ENCODE measurements at regions not wholly inside any gene's neighbourhood (a gene's known extent, or its start where the extent isn't known, plus 50 kb on each side); places are given as distances from the start of the nearest gene placed in this dataset.

DNA sequence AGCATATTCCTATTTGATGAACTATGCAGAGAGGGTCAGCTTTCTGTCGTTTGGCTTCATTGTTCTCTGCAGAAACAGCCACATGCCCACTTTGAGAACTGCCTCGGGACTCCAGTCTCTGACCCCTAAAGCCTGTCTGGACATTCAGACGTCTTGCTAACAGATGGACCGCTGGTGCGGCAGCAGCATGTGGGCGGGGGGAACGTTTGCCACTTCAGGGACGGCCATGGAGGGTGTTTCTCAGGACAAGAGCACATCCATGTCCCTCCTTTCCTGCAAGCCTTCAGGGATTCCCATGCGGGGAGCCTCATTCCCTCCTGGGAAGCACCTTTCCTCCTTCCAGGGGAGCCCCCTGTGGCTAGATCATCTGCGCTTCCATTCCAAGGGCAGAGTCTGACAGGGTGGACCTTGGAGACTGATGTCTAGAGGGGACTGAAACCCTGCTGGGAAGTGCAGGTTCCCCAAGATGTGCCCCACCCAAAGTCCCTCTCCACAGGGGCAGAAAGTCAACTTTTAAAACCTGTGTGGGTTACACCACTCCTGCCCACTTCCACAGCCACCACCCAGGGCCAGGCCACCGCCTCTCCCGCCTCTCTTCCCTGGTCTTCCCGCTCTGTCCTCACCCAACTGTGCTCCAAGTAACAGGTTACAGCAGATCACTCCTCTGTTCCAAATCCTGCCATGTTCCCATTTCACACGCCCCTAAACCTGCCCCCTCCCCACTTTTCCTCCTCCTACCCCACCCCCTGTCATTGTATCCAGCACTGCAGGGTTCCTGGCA, 94.8 kb upstream of the PMEPA1 start:
- Histone ChIP-seq H3K27ac (ENCODE audit: insufficient read length, low read depth, low read length) (no peak overlapping the region), H3K4me2 (ENCODE audit: insufficient read depth, insufficient read length, low read length) (no peak overlapping the region)

More for the DNA sequence above, 94.8 kb upstream of the PMEPA1 start:
- TF ChIP-seq, protein P1, sequence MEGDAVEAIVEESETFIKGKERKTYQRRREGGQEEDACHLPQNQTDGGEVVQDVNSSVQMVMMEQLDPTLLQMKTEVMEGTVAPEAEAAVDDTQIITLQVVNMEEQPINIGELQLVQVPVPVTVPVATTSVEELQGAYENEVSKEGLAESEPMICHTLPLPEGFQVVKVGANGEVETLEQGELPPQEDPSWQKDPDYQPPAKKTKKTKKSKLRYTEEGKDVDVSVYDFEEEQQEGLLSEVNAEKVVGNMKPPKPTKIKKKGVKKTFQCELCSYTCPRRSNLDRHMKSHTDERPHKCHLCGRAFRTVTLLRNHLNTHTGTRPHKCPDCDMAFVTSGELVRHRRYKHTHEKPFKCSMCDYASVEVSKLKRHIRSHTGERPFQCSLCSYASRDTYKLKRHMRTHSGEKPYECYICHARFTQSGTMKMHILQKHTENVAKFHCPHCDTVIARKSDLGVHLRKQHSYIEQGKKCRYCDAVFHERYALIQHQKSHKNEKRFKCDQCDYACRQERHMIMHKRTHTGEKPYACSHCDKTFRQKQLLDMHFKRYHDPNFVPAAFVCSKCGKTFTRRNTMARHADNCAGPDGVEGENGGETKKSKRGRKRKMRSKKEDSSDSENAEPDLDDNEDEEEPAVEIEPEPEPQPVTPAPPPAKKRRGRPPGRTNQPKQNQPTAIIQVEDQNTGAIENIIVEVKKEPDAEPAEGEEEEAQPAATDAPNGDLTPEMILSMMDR (conservative IDR thresholded peaks at IDR 0.05) = no peak
- no peak overlapping the region for H2BK120ac ChIP-seq (ENCODE audit: low read depth, low read length, poor library complexity, severe bottlenecking)
- no peaks in the 10 kb centered on the region for H4K20me1 ChIP-seq (ENCODE audit: control insufficient read depth, insufficient read depth, insufficient read length)
- no peak for DNase-seq
- H4K5ac ChIP-seq (ENCODE audit: insufficient read length, low read depth, low read length) = no peak overlapping the region
- H4K91ac ChIP-seq (ENCODE audit: insufficient read length, low read depth, low read length) = no peak overlapping the region
- H3K27me3 ChIP-seq (ENCODE audit: insufficient read depth, low read length) = no peaks in the 10 kb centered on the region
- no peak overlapping the region for H3K9ac ChIP-seq (ENCODE audit: extremely low read depth, insufficient read length, low read length)
- H3K4me1 Mint-ChIP-seq = peaks cover 7 to 17% of the 10 kb centered on the region in 2 experiments
- H3K4me3 Mint-ChIP-seq = no peak overlapping the region
- H4K8ac ChIP-seq (replicated peaks; ENCODE audit: insufficient read length, low read depth, low read length) = no peak overlapping the region
- H3T11ph ChIP-seq (ENCODE audit: low read length) = no peak overlapping the region
- H3K27ac Mint-ChIP-seq = no peak overlapping the region; a peak in 1 of 7 replicates
- no peaks in the 10 kb centered on the region for H3K23me2 ChIP-seq (ENCODE audit: insufficient read length, low read depth, low read length, poor library complexity, severe bottlenecking)
- no peaks in the 10 kb centered on the region for H3K9me3 ChIP-seq (ENCODE audit: control insufficient read depth, low read depth, low read length)
- no peak overlapping the region for H3K23ac ChIP-seq (ENCODE audit: insufficient read length, low read depth, low read length)
- no peak overlapping the region for H2BK5ac ChIP-seq (ENCODE audit: insufficient read length, low read length)
- H3K4ac ChIP-seq (ENCODE audit: low read depth, low read length) = no peak overlapping the region
- no peaks in the 10 kb centered on the region; a peak in 1 of 5 replicates for H3K9me3 Mint-ChIP-seq
- no peaks in the 10 kb centered on the region for H3K79me2 ChIP-seq (ENCODE audit: insufficient read depth, low read length)
- no peak overlapping the region for H3K14ac ChIP-seq (ENCODE audit: insufficient read depth, low read length)
- H2AK5ac ChIP-seq (ENCODE audit: insufficient read length, low read length) = no peak overlapping the region
- no peaks in the 10 kb centered on the region for H3K4me1 ChIP-seq (ENCODE audit: insufficient read depth, low read length)
- no peaks in the 10 kb centered on the region for H3K79me1 ChIP-seq (ENCODE audit: insufficient read depth, low read depth, low read length, poor library complexity, severe bottlenecking)
- H3K56ac ChIP-seq (ENCODE audit: insufficient read length, low read depth, low read length) = no peak overlapping the region
- no peaks in the 10 kb centered on the region; the same call in 1 of the 2 replicates for H3K27me3 Mint-ChIP-seq (ENCODE audit: low read depth)
- no peak overlapping the region for H2BK12ac ChIP-seq (ENCODE audit: insufficient read length, low read depth, low read length)
- no peak overlapping the region for H2BK20ac ChIP-seq (ENCODE audit: low read depth, low read length, poor library complexity, severe bottlenecking)
- no peak overlapping the region for H2BK15ac ChIP-seq (ENCODE audit: low read depth, low read length)
- no peak overlapping the region for H2AFZ ChIP-seq (ENCODE audit: low read length)
- no peaks in the 10 kb centered on the region for H3K36me3 Mint-ChIP-seq (ENCODE audit: insufficient read depth in 1 of 3, low read depth in 3 of 3)
- H3K18ac ChIP-seq (ENCODE audit: insufficient read length, low read depth, low read length) = no peak overlapping the region
- WGBS (ENCODE audit: extremely low coverage, insufficient read length, low lambda C conversion rate) = no CpG with 5 or more reads among the region's 14 CpGs
